ENCODE measurements at regions not wholly inside any gene's neighbourhood (a gene's known extent, or its start where the extent isn't known, plus 50 kb on each side); places are given as distances from the start of the nearest gene placed in this dataset.
A peak's percentile ranks its signal among the peaks of the same experiment; 100 is the strongest.

DNA sequence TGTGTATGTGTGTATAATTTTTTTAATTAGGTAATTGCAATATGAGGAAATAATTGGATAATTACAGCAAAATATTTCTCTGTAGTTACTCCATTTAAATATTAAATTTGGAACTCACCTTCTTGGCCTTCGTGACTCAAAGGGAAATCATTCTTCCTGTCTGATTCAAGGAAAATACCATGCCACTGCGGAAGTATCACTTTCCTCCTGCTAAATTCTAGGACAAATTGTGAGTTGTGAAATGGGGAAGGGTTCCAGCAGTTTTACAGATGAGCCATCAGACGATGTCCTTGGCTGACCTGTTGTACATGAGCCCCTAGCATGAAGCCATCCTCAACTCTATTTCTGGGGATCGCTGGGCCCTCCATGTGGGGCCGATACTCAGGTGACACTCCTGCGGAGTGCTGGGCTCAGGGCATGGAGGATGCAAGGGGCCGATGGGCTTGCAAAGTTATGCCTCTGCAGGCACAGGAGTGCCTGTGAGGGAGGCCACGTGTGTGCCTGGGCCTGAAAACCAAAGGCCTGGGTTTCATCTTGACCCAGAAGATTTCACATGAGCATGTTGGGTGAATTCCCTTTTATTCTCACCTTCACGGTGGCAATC, 179.6 kb upstream of the TCERG1L start:
- DNase-seq (ENCODE audit: low spot score), result no peak

DNA sequence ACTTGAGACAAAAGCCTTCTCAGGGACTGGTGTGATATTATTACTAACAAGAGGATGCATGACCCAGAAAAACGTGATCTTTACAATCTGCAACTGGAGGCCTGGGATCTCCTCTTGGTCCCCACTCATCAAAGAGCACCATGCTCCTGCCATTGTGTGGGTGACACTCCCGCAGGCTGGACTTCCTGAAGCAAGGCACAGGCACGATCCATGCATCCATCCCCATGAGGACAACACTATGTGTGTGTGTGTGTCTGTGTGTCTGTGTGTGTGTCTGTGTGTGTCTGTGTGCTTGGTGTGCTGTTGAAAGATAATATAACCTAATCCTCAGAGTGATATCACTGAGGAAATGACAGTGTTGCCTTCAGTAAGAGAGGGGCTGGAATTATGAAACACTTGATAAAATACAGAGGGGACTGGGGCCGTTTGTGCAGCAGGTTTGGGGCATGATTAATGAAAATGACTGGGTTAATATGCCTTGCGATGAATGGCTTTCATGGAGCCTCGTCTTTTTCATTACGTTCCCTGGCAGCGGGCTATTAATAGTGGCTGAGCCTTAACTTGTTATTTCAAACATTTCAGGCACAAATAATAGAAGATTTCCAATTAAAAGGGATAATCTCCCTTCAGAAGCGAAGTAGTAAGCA, 180.8 kb upstream of the TCERG1L start:
- no peak for DNase-seq (ENCODE audit: low spot score)

DNA sequence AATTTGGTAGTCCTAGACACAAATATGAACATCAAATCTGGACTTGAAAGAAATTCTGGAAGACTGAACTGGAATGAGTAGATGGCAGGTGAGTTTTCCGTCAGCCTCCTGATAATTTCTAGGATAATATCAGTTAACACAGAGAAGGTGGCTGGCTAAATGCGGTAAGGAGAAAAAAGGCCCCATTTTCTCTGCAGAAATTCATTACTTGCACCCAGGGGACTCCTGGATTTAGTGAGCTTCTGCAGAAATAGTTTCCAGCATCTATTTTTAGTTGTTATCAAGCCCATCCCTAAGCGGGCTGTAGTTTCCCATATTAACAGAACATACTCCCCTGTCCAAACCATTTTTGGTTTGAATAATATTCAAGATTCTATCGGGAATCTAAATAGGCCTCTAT, 181.9 kb upstream of the TCERG1L start:
- no peak for DNase-seq (ENCODE audit: low spot score)

GRCh38 chr10:131494451-131494850, 182.9 kb upstream of the TCERG1L start:
- no peak for DNase-seq (ENCODE audit: low spot score)

DNA sequence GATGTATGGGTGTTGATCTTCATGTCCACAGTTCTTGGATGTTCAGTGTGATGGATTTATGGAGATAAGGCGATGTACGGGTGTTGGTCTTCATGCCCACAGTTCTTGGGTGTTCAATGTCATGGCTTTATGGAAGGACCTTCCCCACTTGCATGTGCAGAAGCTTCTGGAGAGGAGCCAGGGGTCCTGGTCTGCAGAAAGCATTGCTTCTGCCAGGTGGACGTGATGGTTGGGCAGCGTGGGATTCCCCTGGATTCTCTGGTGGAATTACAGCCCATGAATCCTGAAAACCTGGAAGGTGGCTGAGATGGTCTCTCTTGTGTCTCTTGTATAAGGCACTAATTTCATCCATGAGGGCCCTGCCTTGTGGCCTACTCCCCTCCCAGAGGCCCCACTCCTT, 183.7 kb upstream of the TCERG1L start:
- DNase-seq (ENCODE audit: low spot score), result no peak

DNA sequence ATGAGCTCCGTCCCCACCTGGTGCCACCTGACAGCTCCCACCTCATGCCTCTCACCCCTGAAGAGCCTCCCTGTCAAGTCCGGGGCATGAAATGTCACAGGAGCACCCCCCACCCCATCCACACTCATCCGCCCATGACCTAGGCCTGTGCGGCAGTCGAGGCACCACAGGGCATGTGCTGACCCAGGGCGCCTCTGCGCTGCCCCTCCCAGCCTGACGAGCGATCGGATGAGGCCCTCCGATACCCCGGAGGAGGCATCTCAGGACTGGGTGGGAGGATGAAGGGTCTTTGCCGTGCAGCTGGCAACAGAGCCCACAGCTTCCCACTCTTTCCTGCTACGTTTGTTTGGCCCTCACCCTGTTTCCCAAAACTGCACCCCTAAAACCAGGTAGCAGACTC, 184.4 kb upstream of the TCERG1L start:
- DNase-seq (ENCODE audit: low spot score), result no peak

DNA sequence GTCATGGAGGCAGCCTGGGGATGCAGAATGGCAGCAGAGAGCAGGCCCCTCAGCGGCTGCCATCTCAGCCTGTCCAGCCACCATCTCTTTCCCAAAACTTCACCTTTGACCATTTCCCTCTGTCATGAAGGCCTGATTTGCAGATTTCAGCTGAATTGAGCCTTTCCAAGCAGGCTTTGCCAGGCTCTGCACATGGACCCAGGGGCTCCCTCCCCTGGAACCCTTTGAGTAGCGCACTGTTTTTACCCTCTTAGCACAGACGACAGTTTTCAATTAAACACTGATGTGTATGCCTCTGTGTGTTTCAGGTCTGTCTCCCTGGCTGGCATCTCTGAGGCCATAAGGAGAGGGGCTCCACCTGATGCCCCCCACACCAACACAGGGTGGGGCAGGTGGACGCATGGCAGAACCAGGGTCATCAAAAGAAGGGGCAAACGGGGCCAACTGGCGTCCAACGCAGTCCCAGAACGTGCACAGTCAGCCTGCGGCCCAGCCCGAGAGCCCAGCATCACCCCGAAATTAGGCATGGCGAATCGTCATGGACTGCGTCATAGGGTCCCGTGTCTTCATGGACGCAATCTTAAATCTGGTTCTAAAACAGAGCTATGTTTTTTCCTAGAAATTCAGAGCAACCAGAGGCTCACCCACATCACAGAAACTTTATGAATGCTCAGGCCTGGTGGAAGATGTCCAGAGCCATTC, 185.0 kb upstream of the TCERG1L start:
- no peak for DNase-seq (ENCODE audit: low spot score)

DNA sequence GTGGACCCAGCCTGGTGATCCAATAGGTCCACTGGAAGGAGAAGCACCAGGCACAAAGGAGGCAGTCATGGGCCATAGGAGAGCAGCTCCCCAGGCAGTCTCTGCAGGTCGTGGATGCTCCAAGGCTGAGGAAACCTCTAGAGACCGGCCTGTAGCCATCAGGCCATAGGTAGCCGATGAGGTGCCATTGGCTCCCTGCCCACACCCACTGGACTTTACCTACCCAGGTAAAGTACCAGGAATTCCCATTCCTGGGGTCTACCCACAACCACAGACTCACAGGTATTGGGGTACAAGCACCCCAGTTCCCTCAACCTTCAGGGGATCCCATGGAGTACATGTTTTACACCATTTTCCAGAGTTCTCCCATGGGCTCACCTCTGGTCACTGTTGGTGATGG, 188.0 kb upstream of the TCERG1L start:
- DNase-seq (ENCODE audit: low spot score), result no peak

- DNase-seq (ENCODE audit: low spot score), result no peak
These were observed 188.7 kb upstream of the TCERG1L start for GRCh38 chr10:131500181-131500580.

GRCh38 chr10:131500892-131501291, 189.4 kb upstream of the TCERG1L start:
- DNase-seq (ENCODE audit: low spot score), result no peak

DNA sequence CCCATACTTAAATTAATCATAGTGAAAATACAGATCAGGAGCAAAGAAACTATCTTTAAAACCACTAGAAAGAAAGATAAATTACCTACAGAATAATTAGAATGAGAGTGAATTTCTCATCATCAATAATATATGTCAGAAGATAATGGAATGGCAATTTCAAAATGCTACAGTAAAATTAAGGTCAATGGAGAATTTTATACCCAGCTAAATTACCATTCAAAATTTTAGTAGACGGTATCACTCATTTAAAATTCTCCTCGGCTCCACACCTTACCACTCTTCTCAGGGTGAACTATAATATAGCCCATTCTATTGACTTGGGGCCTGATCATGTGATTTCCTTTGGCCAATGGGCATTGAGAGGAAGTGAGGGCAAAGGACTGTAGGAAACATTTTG, 192.5 kb upstream of the TCERG1L start:
- no peak for DNase-seq (ENCODE audit: low spot score)

DNA sequence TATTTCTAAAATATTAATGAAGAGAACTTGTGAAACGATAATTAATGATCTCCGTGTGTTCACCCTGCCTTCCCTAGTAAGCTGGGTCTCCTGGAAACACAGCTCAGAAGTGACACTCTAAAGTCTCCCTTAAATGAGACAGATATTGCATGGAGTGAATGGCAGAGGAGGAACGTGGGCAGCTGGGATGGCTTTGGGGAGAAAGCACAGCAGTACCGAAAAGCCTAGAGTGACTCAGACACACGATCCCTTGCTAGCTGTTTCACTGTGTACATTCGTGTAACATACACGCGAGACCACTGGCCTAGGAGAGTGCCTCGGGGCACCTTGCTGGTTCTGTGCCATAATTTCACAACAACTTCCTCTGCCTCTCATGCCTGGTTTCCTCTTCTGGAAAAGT, 199.9 kb upstream of the TCERG1L start:
- no peak for DNase-seq (ENCODE audit: low spot score)

- no peak for DNase-seq (ENCODE audit: low spot score)
These were observed 201.3 kb upstream of the TCERG1L start for GRCh38 chr10:131512852-131513251.

- no peak for DNase-seq (ENCODE audit: low spot score)
These were observed 201.9 kb upstream of the TCERG1L start for GRCh38 chr10:131513445-131513844.

DNA sequence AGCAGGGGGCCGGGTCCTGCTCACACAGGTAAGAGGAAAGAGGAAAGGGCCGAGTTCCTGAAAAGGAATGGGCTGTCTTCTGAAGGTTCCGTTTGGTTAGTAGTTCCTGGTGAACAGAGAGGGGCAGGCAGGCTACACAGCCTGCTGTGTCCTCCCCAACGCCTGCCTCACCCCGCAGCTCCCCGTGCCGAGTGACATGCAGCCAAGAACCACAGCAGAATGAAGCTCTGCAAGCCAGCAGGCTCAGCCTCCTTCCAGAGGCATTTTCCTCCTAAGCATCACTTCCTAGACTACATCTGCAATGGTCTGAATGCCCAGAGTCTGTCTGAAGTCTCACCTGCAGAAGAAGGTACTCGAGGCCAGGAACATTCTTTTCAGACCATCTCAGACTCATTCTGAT, 202.4 kb upstream of the TCERG1L start:
- DNase-seq (ENCODE audit: low spot score), result no peak

GRCh38 chr10:131514454-131514853, 202.9 kb upstream of the TCERG1L start:
- peak; percentile 69 for DNase-seq (ENCODE audit: low spot score)

DNA sequence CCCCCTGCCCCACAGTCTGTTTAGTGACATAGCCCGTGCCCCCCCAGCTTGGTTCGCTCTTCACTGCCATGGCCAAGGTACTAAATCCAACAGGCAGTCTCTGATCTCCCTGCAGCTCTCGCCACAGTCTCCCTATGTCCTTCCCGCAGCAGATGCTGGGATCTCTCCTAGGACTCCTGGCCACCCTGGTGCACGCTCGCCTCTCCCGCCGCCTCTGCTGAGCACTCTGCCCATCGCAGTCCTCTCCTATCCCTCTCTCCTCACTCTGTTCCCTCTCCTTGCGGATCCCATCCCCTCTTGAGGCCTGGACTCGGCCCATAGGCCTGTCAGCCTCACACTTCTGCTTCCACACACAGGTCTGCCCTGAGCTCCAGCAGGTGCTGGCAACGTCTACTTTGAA, 204.8 kb upstream of the TCERG1L start:
- no peak for DNase-seq (ENCODE audit: low spot score)

DNA sequence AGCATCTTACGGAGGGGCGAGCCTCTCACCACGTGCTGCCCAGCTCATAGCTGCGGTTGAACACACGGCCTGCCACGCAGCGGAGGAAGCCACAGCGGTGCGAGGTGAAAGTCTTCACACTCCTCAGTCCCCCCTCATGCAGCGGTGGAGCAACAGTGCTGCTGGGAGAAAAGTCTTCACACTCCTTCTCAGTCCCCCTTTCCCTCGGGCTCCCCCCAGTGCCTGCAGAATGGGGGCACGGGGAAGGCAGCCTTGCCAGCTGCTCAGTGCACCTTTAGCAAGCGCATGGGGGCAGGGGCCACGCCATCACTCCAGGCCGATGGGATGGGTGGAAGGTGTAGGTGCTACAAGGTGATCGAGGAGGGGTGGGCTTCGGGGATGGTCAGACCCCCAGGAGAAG, 206.3 kb upstream of the TCERG1L start:
- DNase-seq (ENCODE audit: low spot score), result peak; percentile 8

DNA sequence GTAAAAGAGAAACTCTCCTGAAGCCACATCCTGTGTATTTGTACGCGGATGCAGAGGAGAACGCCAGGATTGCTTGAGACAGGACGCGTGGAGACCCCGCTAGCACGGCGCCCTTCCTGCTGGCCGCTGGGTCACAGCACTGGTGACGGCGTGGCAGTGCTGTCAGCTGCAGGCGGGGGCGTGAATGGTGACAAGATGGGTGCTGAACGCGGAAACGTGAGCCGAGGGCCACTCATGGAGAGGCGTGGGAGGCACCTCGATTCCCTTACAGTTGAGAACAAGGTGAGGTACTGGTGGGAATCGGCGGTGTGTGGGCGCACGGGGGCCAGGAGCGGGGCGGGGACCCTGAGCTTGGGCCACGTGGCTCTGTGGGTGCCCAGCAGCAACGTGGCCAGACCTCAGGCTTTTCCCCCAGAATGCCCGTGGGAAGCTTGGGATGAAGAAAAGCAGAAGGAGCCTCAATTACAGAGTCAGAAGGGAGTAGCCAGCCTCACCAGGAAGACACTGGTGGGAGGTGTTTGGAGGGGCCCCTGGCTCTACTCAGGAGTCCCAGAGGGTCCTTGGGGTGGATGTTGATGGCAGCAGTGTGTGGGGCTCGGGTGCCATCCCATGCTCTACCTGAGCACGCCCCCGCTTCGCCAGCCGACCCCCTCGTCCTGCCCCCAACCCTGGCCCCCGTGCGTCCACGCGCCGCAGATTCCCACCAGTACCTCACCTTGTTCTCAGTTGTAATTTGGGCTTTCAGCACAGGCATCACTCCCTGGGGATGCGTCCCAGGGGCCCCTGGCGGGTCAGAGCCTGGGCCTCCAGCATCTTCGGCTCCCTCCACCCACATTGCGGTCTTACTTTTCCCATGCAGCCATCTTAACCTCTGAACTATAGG, 208.4 kb upstream of the TCERG1L start:
- peak; percentile 33 for DNase-seq (ENCODE audit: low spot score)

DNA sequence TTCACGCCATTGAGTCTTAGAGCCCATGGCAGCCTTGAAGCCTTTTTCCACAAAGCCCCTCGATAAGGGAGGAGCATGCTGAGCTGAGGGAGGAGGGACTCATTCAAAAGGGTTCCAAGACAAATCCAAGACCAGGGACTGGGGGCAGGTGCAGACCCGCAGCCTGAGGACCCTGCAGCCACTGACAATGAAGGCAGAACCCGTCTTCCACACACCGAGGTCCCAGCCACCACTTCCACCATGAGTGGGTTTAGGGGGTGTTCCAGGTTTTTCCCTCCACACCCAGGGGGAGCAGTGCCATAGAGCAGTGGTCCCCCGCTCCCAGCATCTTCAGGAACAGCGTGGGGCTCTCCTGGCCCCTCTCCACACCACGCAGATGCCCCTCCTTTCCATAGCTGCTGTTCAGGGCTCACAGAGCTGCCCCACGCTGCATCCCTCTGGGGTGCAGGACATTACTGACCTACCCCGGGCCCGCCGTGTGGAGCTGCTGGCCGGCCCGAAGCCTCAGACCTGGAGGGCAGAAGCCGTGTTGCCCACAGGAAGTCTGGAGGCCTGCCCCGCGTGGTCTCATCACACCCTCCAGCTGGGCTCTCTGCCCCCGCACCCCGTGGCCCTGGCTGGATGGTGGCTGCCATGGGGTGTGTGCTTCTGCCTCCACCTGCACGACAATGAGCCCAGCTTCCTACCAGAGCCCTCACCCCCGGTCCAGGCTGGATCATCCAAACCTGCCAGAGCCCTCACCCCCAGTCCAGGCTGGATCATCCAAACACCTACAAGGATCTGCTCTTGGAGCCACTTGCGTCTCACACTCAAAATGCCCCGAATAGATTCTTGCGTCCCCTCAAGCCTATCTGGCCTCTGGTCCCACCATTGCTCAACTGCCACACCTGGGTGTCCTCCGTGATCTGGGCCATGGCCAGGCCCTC, 220.0 kb upstream of the TCERG1L start:
- DNase-seq (ENCODE audit: low spot score), result peak; percentile 38

DNA sequence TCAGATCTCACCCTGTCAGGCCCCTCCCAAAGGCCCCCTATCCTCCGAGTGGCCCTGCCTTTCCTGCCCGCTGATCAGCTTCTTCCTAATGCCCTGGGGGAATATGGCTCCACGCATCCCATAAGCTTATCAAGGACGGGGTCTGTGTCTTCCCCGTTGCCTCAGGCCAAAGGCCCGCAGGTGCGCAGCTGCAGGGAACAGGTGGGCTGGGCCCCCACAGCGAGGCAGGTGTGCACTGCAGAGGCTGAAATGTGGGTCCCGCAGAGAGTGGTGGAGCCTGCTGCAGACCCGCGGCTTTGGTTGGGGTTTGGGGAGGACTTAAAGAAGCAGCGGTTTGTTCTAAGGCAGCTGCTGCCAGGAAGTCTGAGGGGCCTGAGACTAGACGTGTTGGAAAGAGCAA, 220.8 kb upstream of the TCERG1L start:
- peak; percentile 36 for DNase-seq (ENCODE audit: low spot score)

All from ecto neural progenitor cell (in vitro differentiated cells).